GM12865 (cell line): ENCODE measurements at regions not wholly inside any gene's neighbourhood (a gene's known extent, or its start where the extent isn't known, plus 50 kb on each side); places are given as distances from the start of the nearest gene placed in this dataset.

ENCODE experiments used
- DNase-seq: peaks from one replicate; pipeline ENCODE4 v3.0.0; 2010; ENCODE audit warnings: low read depth
- H3K4me3 ChIP-seq: 2 replicates; pipeline ENCODE4 v1.5.1; 2011; ENCODE audit warnings: mild to moderate bottlenecking, low read depth, low read length, control low read depth
- TF ChIP-seq, protein P1 (sequence below): IDR thresholded peaks from 2 replicates; pipeline ENCODE4 v1.5.1; 2011; ENCODE audit warnings: low read length, control low read depth, low read depth, inconsistent platforms; ENCODE audit not compliant: insufficient read depth; ENCODE audit errors: missing control alignments

DNA sequence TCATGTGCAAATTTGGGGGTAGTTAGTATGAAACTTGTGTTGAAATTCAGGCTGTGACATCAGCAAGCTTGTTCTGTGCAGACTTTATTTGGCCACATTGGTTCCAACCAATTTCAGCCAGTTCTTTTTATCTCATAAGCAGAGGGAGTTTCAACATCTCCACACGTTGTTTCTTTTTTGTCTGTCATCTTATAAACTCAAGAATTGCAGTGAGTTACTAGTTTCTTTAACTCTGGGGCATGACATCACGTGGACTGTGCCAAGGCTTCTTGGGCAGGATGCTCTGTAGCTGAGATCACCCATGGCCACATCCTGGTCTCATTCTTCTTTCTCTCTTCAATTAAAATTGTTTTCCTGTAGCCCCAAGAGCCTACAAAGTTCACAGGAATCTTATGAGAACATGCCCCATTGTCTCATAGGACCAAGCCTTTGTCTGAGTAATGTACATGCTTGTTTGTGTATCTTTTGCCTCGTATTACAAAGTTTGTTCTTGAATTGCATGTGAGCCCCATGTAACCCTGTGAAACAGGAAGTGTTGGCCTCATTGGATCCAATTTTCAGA, 982.0 kb upstream of the TMEM132C start:
- TF ChIP-seq, protein P1, sequence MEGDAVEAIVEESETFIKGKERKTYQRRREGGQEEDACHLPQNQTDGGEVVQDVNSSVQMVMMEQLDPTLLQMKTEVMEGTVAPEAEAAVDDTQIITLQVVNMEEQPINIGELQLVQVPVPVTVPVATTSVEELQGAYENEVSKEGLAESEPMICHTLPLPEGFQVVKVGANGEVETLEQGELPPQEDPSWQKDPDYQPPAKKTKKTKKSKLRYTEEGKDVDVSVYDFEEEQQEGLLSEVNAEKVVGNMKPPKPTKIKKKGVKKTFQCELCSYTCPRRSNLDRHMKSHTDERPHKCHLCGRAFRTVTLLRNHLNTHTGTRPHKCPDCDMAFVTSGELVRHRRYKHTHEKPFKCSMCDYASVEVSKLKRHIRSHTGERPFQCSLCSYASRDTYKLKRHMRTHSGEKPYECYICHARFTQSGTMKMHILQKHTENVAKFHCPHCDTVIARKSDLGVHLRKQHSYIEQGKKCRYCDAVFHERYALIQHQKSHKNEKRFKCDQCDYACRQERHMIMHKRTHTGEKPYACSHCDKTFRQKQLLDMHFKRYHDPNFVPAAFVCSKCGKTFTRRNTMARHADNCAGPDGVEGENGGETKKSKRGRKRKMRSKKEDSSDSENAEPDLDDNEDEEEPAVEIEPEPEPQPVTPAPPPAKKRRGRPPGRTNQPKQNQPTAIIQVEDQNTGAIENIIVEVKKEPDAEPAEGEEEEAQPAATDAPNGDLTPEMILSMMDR: no peak
- DNase-seq: peak; percentile 22

DNA sequence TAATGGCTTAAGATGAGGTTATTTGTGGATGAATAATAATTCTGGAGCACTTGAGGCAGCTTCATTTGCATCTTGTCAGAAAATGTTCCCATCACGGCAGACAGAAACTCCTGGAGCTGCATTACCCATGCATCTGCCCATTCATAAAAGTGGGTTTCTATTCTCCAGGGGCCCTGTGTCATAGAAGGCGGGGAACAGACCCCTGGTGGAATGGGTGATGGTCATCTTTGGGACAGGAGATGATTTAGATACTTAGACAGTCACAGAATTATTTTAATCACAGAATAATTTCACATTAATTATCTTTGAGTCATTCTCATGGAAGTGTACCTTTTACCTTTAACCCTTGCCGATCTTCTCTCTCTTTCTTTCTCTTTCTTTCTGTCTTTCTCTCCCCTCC, 980.7 kb upstream of the TMEM132C start:
- DNase-seq: no peak
- no peak overlapping the region for H3K4me3 ChIP-seq
- TF ChIP-seq, protein P1: no peak

More for the DNA sequence above, 982.0 kb upstream of the TMEM132C start:
- H3K4me3 ChIP-seq: no peak overlapping the region

DNA sequence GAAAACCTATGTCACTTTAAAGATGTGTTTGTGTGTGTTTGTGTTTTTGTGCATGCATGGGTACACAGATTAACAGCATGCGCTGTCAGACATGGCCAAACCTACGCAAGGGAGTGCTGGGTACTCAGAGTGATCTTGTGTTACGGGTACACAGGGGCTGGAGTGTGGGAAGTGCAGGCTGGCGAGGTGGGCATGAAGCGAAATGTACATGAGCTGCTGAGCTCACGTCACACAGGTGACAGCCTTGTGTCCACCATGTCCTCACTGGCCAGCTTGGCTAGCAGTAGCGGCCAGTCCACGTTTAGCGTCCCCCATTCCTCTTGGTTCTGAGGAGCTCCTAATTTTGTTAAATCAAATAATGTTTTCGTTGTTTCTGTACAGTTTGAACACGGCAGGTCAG, 979.7 kb upstream of the TMEM132C start:
- TF ChIP-seq, protein P1: no peak
- no peak for DNase-seq

DNA sequence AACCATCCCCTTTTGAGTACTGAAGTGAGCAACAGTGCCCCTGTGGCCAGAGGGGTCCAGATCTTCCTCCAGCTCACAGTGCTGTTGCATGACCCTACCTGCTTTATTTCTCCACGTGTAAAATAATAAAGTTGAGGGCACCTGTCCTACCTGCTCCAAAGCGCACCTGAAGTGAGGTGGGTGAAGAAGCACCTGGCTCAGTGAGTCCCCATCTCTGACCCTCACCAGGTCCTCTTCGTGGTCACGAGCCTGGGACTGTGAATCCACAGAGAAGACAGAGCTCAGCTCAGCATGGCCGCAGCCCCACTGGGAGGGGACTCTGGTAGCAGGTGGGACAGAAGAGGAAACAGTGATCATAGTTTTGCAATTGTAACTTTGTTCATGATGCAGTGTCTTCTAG, 976.7 kb upstream of the TMEM132C start:
- TF ChIP-seq, protein P1: no peak
- DNase-seq: no peak
- no peak overlapping the region for H3K4me3 ChIP-seq

More for the DNA sequence above, 979.7 kb upstream of the TMEM132C start:
- H3K4me3 ChIP-seq: no peak overlapping the region

DNA sequence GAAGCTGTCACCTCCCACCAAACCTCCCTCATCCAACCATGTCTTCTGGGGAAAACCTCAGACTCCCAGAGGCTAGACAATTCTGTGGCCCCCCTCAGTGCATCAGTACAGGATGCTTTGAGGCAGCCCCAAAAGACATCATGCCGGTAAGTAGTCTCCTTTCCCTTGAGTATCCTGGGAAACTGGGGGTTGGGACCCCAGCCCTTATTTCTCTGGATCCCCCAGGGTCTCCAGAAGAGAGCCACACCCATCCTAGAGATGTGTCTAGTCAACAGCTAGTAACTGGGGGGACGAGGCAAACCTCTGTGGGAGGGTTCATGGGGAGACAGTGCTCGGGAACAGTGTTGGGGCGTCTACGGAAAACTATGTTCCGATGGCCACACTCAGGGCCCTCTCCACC, 974.2 kb upstream of the TMEM132C start:
- no peak overlapping the region for H3K4me3 ChIP-seq
- TF ChIP-seq, protein P1: no peak
- no peak for DNase-seq

DNA sequence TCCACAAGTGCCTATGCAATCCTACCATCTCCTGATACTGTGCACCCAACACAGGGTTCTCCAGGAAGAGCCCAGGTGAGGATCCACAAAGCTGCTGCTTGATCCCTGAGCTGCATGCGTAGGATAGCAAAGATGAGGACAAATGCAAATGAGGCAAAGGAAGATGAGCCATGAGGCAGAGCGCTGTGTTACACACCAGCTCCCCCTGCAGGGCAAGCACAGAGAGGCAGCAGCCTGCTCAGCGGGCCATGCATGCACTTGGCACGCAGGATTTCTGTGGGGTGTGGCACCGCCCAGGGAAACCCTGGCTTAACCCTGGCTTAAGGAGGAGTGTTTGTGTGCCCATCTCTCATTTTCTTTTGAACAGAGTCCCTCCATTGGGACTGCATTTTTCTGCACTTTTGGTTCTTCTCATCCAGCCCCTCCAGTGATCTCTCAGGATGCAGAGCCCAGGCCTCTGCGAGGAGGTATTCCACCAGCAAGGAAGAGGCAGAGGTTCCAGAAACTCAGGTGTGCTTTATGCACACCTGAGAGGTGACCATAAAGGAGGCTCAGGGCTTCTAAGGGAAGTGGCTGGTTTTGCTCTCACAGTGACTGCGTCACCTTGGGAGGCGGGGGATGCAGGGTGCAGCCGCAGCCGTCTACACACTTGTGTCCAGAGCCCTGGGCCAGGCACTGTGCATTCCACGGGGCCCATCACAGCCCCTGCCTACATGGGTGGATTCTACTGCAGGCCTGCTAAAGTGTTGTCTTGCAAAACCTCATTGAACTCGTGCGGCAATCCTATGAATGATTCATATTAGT, 973.3 kb upstream of the TMEM132C start:
- no peak overlapping the region for H3K4me3 ChIP-seq
- DNase-seq: peak; percentile 52
- TF ChIP-seq, protein P1: peak; percentile 79
